GM12891 (cell line): ENCODE measurements at regions not wholly inside any gene's neighbourhood (a gene's known extent, or its start where the extent isn't known, plus 50 kb on each side); places are given as distances from the start of the nearest gene placed in this dataset.

ENCODE experiments used
- DNase-seq: peaks from one replicate; pipeline ENCODE4 v3.0.0; 2011; ENCODE audit warnings: low spot score; ENCODE audit not compliant: insufficient read length
- FAIRE-seq: peaks from 2 replicates; lab custom pipeline; 2011; peaks lifted over from hg19 to GRCh38; lab: Jason Lieb, UNC
- PAX5 ChIP-seq: IDR thresholded peaks from 2 replicates; pipeline ENCODE4 v1.6.1; 2011; ENCODE audit warnings: low read length, moderate library complexity, mild to moderate bottlenecking; ENCODE audit not compliant: insufficient read depth, severe bottlenecking
- POLR2A ChIP-seq: IDR thresholded peaks from 2 replicates; pipeline ENCODE4 v1.6.1; 2011; ENCODE audit warnings: low read depth, low read length, control low read depth
- POLR2AphosphoS5 ChIP-seq: IDR thresholded peaks from 2 replicates; pipeline ENCODE4 v1.6.1; 2011; ENCODE audit warnings: low read depth, low read length, control low read depth
- POU2F2 ChIP-seq: IDR thresholded peaks from 2 replicates; pipeline ENCODE4 v1.6.1; 2011; ENCODE audit warnings: low read depth, mild to moderate bottlenecking, control low read depth, low read length, moderate library complexity
- SPI1 ChIP-seq: IDR thresholded peaks from 2 replicates; pipeline ENCODE4 v1.6.1; 2011; ENCODE audit warnings: low read depth, low read length, control low read depth
- TAF1 ChIP-seq: IDR thresholded peaks from 2 replicates; pipeline ENCODE4 v1.6.1; 2011; ENCODE audit warnings: low read depth, low read length, control low read depth

DNA sequence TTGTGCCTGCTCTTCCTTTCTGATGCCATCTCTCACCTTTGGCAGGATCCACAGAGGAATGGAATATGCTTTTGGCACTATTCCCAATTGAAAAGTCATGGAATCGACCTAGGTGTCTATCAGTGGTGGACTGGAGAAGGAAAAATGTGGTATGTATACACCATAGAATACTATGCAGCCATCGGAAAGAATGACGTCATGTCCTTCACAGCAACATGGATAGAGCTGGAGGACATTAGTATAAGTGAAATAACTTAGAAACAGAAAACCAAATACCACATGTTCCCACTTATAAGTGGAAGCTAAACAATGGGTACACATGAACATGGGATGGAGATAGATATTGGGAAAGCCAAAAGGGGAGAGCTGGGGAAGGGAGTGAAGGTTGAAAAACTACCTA lies 58.3 kb upstream of the SMIM31 start:
- TF ChIP-seq PAX5: no peak
- no peak for TF ChIP-seq TAF1
- TF ChIP-seq POU2F2: no peak
- no peak for TF ChIP-seq SPI1
- TF ChIP-seq POLR2AphosphoS5: no peak
- TF ChIP-seq POLR2A: no peak
- FAIRE-seq (no peak), DNase-seq (no peak)

GRCh38 chr4:164700471-164700870 lies 53.5 kb upstream of the SMIM31 start:
- TF ChIP-seq SPI1: no peak
- TF ChIP-seq POLR2AphosphoS5: no peak
- TF ChIP-seq POU2F2: no peak
- no peak for DNase-seq
- FAIRE-seq: no peak

DNA sequence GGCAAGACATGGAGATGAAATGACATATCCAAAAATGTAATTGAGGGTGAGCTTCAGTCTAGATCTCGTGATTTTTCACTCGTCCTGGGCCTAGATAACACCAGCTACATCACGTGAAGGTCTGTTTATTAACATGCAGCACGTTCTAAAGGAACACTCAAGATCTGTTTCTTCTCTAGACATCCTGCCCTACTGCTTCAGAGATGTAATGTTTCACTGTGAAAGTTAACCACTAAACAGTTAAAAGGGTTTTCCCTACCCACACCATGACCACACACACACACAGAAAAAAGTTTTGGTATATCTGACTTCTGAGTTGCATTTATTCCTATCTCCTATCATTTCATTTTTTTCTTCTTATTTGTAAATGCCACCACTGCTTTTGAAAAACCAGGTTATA lies 52.3 kb upstream of the SMIM31 start:
- TF ChIP-seq POU2F2: no peak
- TF ChIP-seq POLR2AphosphoS5: no peak
- TF ChIP-seq PAX5: no peak
- no peak for TF ChIP-seq TAF1
- no peak for TF ChIP-seq POLR2A
- no peak for TF ChIP-seq SPI1

More for the DNA sequence above, 52.3 kb upstream of the SMIM31 start:
- no peak for DNase-seq
- no peak for FAIRE-seq
